Memory B cell (primary cell): ENCODE measurements at regions not wholly inside any gene's neighbourhood (a gene's known extent, or its start where the extent isn't known, plus 50 kb on each side); places are given as distances from the start of the nearest gene placed in this dataset.
"Not testable (repeated sequence)": the region's sequence is repeated elsewhere in the genome, so short reads cannot be mapped to it uniquely, and the experiment has no call there.

Experiments
- ATAC-seq: fragments of 150-1000 bp; cut with Tn5 transposase; 2 replicates; pipeline ENCODE4 v1.10.0; 2021; ENCODE audit warnings: low read depth, mild to moderate bottlenecking, moderate library complexity
- DNase-seq, 2 donors: peaks; one replicate each; pipeline ENCODE4 v3.0.0; 2022; ENCODE audit warnings: low spot score in 2 of 2
- H3K27ac Mint-ChIP-seq: one replicate; pipeline ENCODE4 v1.8.0; 2022; ENCODE audit warnings: mild to moderate bottlenecking, moderate library complexity, mixed read lengths
- H3K27me3 Mint-ChIP-seq: one replicate; pipeline ENCODE4 v1.8.0; 2022; ENCODE audit warnings: mixed read lengths
- H3K36me3 Mint-ChIP-seq: one replicate; pipeline ENCODE4 v1.8.0; 2022; ENCODE audit warnings: mild to moderate bottlenecking, mixed read lengths
- H3K4me1 Mint-ChIP-seq: one replicate; pipeline ENCODE4 v1.8.0; 2022; ENCODE audit warnings: mixed read lengths
- H3K4me3 Mint-ChIP-seq: one replicate; pipeline ENCODE4 v1.8.0; 2022; ENCODE audit warnings: mild to moderate bottlenecking, moderate library complexity, mixed read lengths
- H3K9me3 Mint-ChIP-seq: one replicate; pipeline ENCODE4 v1.8.0; 2022; ENCODE audit warnings: mixed read lengths

DNA sequence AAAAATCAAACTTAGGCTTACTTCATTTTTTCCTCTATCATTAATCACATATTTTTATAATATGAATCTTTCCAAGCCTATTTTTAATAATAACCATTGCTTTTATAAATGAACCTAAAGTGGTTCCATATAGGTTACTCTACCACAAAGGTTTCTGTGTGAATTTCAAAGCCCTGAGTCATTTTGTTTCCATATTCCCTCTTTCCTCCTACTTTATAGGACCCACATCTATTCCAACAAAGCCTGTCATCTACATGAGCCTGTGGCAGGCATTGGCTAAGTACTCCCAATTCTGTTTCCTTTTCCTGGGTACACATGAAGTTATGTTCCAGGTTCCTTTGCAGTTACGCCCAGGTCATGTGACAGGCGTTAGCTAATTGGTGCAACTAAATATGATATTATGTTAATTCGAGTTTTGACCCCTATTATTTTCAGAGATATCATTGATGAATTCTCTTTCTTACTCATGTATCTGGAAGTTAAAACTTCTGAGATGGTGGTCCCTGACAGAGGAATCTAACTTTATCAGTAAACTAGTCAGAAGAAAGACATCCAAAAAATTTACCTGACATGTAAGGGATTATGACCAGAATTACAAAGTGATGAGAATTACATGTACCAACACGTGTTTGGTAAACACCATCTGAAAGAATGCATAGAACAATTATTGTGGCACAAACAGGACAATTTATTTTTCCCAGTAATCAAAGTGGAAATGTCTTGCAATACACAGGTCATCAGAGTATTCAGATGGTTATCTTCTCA lies 1264.0 kb upstream of the CNTN5 start:
- Mint-ChIP-seq H3K27me3 (no peaks in the 10 kb centered on the region), H3K4me1 (no peaks in the 10 kb centered on the region), H3K4me3 (no peak overlapping the region), H3K36me3 (no peaks in the 10 kb centered on the region), H3K9me3 (peaks cover 1% of the 10 kb centered on the region), H3K27ac (no peak overlapping the region)
- DNase-seq (no peak), ATAC-seq (no peak)

- ATAC-seq (no peak), DNase-seq (no peak)
- Mint-ChIP-seq H3K27me3 (no peaks in the 10 kb centered on the region), H3K4me3 (no peak overlapping the region), H3K9me3 (peaks cover 1% of the 10 kb centered on the region), H3K27ac (no peak overlapping the region), H3K4me1 (no peaks in the 10 kb centered on the region), H3K36me3 (no peaks in the 10 kb centered on the region)
Observed at GRCh38 chr11:97761175-97761574, 1259.6 kb upstream of the CNTN5 start.

DNA sequence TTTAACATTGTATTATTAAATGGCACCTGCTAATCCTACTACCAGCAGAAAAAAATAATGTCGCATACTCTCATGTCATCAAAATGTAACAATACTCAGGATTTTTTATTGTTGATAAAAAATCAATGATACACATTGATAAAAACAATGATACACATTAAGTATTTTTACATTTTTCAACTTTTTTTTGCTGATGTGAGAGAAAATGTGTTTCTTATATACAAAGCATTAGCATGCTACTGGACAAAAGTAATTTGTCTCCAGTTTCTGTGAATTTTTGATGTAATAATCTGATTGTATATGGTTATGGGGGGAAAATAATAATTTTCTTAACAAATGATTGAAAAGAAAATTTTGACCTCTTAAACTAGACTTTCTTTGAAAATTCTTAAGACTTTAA lies 1256.6 kb upstream of the CNTN5 start:
- ATAC-seq (no peak), DNase-seq (no peak)
- H3K27me3 Mint-ChIP-seq: no peaks in the 10 kb centered on the region
- no peaks in the 10 kb centered on the region for H3K4me1 Mint-ChIP-seq
- no peak overlapping the region for H3K27ac Mint-ChIP-seq
- no peaks in the 10 kb centered on the region for H3K9me3 Mint-ChIP-seq
- no peak overlapping the region for H3K4me3 Mint-ChIP-seq
- no peaks in the 10 kb centered on the region for H3K36me3 Mint-ChIP-seq

GRCh38 chr11:97764605-97765004 lies 1256.1 kb upstream of the CNTN5 start:
- Mint-ChIP-seq H3K36me3 (no peaks in the 10 kb centered on the region), H3K4me1 (no peaks in the 10 kb centered on the region), H3K4me3 (no peak overlapping the region), H3K9me3 (no peaks in the 10 kb centered on the region), H3K27ac (no peak overlapping the region), H3K27me3 (no peaks in the 10 kb centered on the region)
- no peak for ATAC-seq
- DNase-seq: no peak

DNA sequence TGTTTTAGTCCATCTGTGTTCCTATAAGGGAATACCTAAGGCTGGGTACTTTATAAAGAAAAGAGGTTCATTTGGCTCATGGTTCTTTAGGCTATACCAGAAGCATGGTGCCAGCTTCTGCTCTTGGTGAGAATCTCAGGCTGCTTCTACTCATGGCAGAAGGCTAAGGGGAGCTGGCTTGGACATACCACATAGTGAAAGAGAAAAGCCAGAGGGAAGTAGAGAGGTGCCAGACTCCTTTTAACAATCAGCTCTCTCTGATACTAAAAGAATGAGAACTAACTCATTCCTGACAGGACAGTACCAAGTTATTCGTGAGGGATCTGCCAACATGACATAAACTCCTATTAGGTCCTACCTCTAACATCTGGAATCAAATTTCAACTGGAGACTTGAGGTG lies 1250.2 kb upstream of the CNTN5 start:
- no peaks in the 10 kb centered on the region for H3K36me3 Mint-ChIP-seq
- ATAC-seq (no peak), DNase-seq (no peak)
- no peak overlapping the region for H3K27ac Mint-ChIP-seq
- no peaks in the 10 kb centered on the region for H3K4me1 Mint-ChIP-seq
- H3K4me3 Mint-ChIP-seq: no peak overlapping the region
- H3K27me3 Mint-ChIP-seq: no peaks in the 10 kb centered on the region
- H3K9me3 Mint-ChIP-seq: peaks cover 1% of the 10 kb centered on the region

DNA sequence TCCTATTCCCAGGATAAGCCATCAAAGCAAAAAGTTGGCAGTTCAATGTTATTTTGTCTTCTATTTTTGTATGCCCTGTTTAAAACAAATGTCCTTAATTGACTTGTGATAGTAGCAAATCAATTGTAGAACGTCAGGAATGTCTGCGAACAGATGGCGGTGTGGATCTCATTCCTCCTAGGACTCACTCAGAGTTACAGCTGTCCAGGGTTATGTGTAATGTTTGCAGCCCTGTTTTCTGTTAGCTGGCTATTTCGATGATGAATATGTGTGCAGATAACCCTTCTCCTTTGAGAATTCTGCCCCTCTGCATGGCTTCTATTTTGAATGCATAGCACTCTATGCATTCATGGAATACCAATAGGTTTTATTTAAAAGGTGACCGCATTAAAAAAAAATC lies 1248.0 kb upstream of the CNTN5 start:
- no peaks in the 10 kb centered on the region for H3K36me3 Mint-ChIP-seq

GRCh38 chr11:97784388-97784787 lies 1236.4 kb upstream of the CNTN5 start:
- not testable (repeated sequence) for ATAC-seq, DNase-seq, H3K4me1 Mint-ChIP-seq, H3K27me3 Mint-ChIP-seq, H3K4me3 Mint-ChIP-seq, H3K36me3 Mint-ChIP-seq, H3K27ac Mint-ChIP-seq
- peaks cover 15% of the 10 kb centered on the region for H3K9me3 Mint-ChIP-seq

More for the DNA sequence above, 1248.0 kb upstream of the CNTN5 start:
- Mint-ChIP-seq H3K27me3 (no peaks in the 10 kb centered on the region), H3K9me3 (peaks cover 7% of the 10 kb centered on the region), H3K4me3 (no peak overlapping the region), H3K4me1 (no peaks in the 10 kb centered on the region), H3K27ac (no peak overlapping the region)
- DNase-seq (no peak), ATAC-seq (no peak)

GRCh38 chr11:97786961-97787360 lies 1233.8 kb upstream of the CNTN5 start:
- Mint-ChIP-seq H3K36me3 (no peaks in the 10 kb centered on the region), H3K4me1 (no peaks in the 10 kb centered on the region), H3K4me3 (no peak overlapping the region), H3K27ac (no peak overlapping the region), H3K27me3 (no peaks in the 10 kb centered on the region), H3K9me3 (peaks cover 13% of the 10 kb centered on the region)
- no peak for ATAC-seq
- DNase-seq: no peak

GRCh38 chr11:97794876-97795275 lies 1225.9 kb upstream of the CNTN5 start:
- ATAC-seq (no peak), DNase-seq (no peak)
- Mint-ChIP-seq H3K9me3 (no peaks in the 10 kb centered on the region), H3K4me3 (no peak overlapping the region), H3K27me3 (no peaks in the 10 kb centered on the region), H3K36me3 (no peaks in the 10 kb centered on the region), H3K4me1 (no peaks in the 10 kb centered on the region), H3K27ac (no peak overlapping the region)

DNA sequence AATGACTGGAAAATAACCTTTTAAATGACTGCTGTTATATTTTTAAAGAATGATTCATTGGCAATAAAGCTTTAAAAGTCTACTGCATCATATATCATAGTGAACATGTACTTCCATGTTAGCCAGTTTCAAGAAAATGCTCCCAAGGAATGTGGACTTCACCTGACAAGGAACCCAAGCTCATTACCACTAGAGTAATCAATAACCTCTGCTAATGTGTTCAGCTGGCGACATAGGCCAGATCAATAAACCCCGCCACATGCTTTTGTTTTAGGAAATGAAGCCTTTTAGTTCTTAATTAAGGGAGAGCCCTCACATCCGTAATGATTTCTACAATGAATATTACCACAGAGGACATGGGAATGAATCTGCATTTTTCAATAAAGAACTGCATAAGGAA lies 1219.9 kb upstream of the CNTN5 start:
- Mint-ChIP-seq H3K27me3 (no peaks in the 10 kb centered on the region), H3K4me1 (no peaks in the 10 kb centered on the region), H3K9me3 (peaks cover 4% of the 10 kb centered on the region), H3K36me3 (no peaks in the 10 kb centered on the region), H3K27ac (no peak overlapping the region), H3K4me3 (no peak overlapping the region)
- DNase-seq (no peak), ATAC-seq (no peak)

- Mint-ChIP-seq H3K27ac (no peak overlapping the region), H3K36me3 (no peaks in the 10 kb centered on the region), H3K4me1 (no peaks in the 10 kb centered on the region), H3K4me3 (no peak overlapping the region), H3K9me3 (peaks cover 9% of the 10 kb centered on the region), H3K27me3 (no peaks in the 10 kb centered on the region)
- ATAC-seq (no peak), DNase-seq (no peak)
Observed at GRCh38 chr11:97814325-97814959, 1206.3 kb upstream of the CNTN5 start.

DNA sequence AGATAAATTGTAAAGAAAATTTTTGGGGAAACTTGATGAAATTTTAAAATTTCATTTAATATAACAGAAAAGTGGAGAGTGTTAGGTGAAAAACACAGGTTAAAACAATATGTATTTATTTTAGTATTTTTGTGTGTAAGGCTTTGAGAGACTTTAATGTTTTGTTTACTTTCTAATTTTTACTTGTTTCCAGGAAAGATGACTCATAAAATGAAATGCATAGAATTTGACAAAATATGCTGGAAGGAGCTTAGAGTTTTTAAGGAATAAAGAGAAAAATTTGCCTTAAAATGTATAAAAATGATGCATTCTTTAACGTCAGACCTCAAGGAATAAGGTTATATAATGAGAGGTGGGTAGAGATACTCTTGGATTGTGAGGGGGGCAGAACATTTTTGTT lies 1205.1 kb upstream of the CNTN5 start:
- Mint-ChIP-seq H3K27me3 (no peaks in the 10 kb centered on the region), H3K27ac (no peak overlapping the region), H3K36me3 (no peaks in the 10 kb centered on the region), H3K4me1 (no peaks in the 10 kb centered on the region), H3K9me3 (peaks cover 9% of the 10 kb centered on the region), H3K4me3 (no peak overlapping the region)
- no peak for ATAC-seq
- no peak for DNase-seq

- no peak overlapping the region for H3K4me3 Mint-ChIP-seq
Observed at GRCh38 chr11:97832451-97832850, 1188.3 kb upstream of the CNTN5 start.

GRCh38 chr11:97833412-97833811 lies 1187.3 kb upstream of the CNTN5 start:
- peaks cover 1% of the 10 kb centered on the region for H3K9me3 Mint-ChIP-seq
- DNase-seq (no peak), ATAC-seq (no peak)
- H3K4me1 Mint-ChIP-seq: no peaks in the 10 kb centered on the region
- H3K36me3 Mint-ChIP-seq: no peaks in the 10 kb centered on the region
- no peak overlapping the region for H3K4me3 Mint-ChIP-seq
- H3K27me3 Mint-ChIP-seq: no peaks in the 10 kb centered on the region
- H3K27ac Mint-ChIP-seq: no peak overlapping the region

More at GRCh38 chr11:97832451-97832850, 1188.3 kb upstream of the CNTN5 start:
- Mint-ChIP-seq H3K9me3 (peaks cover 1% of the 10 kb centered on the region), H3K4me1 (no peaks in the 10 kb centered on the region), H3K27me3 (no peaks in the 10 kb centered on the region), H3K36me3 (no peaks in the 10 kb centered on the region), H3K27ac (no peak overlapping the region)
- ATAC-seq: no peak
- no peak for DNase-seq

DNA sequence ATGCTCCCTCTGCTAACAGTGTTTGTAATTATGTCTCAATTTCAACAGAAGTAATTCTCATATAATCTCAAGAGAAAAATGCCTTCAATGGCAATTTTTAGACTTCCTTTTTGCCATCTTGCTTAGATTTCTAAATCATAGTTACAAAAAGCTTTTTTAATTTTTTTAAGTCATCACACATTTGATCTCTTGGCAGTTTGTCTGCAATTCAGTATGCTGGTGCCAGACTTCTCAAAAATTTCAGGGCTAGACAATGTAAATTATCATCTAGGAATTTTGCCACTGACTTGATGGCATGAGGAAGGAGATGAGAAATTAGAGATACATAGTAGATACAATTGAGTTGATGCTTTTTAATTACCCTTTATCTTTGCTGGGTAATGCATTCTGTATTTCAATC lies 1176.7 kb upstream of the CNTN5 start:
- H3K36me3 Mint-ChIP-seq: no peaks in the 10 kb centered on the region
- H3K9me3 Mint-ChIP-seq: peaks cover 6% of the 10 kb centered on the region
- DNase-seq (no peak), ATAC-seq (no peak)
- no peaks in the 10 kb centered on the region for H3K27me3 Mint-ChIP-seq
- H3K27ac Mint-ChIP-seq: no peak overlapping the region
- H3K4me1 Mint-ChIP-seq: no peaks in the 10 kb centered on the region
- no peak overlapping the region for H3K4me3 Mint-ChIP-seq
